Stimulated activated naive CD4-positive, alpha-beta T cell (primary cell): ENCODE measurements at regions not wholly inside any gene's neighbourhood (a gene's known extent, or its start where the extent isn't known, plus 50 kb on each side); places are given as distances from the start of the nearest gene placed in this dataset.

Experiments
- DNase-seq, 6 experiments: peaks; one replicate each; lab custom pipeline; 2025; lab: John Stamatoyannopoulos, UW

- no peak for DNase-seq
Observed at GRCh38 chr10:83252169-83252568, 887.1 kb upstream of the GHITM start.

DNA sequence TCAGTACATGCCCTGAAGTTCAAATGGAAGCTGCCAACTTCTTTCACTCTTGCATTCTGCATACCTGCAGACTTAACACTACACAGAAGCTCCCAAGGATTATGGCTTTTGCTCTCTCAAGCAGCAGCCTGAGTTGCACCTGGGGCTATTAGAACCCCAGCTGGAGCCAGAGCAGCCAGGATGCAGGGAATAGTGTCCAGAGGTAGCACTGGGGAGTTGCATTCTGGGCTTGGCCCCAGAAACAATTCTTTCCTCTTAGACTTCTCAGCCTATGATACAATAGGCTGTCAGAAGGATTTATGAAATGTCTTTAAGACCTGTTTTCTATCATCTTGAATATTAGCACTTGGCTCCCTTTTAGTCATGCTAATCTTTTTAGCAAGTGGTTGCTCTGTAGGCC, 886.7 kb upstream of the GHITM start:
- no peak for DNase-seq

- DNase-seq = no peak
Observed at GRCh38 chr10:83253011-83253671, 886.2 kb upstream of the GHITM start.

DNA sequence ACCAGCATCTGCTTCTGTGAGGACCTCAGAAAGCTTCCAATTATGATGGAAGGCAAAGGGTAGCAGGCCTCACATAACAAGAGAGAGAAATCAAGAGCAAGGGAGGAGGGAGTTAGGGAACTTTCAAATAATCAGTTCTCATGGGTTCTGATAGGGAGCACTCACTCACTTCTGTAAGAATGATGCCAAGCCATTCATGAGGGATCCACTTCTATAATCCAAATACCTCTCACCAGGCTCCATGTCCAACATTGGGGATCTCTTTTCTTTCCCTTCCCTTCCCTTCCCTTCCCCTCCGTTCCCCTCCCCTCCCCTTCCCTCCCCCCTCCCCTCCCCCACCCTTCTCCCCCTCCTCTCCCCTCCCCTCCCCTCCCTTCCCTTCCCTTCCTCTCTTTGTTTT, 884.6 kb upstream of the GHITM start:
- DNase-seq = no peak

DNA sequence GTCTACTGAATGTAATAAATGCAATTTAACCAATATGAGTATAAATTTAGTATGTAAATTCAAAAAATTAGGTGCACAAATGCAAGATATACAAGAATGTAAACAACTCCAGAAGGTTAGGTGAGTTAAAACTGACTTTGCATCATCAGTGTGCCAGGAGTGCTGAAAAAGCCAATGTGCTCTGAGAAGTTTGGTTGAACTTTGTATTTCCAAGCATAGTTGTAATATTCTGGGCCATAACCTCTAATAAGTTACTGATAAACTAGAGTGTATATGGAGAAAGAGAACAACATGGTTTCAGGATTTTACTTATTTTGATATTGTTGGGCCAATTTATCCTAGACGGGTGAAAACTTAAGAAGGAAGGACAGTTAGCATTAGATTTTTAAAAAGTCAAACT, 876.9 kb upstream of the GHITM start:
- no peak for DNase-seq

DNA sequence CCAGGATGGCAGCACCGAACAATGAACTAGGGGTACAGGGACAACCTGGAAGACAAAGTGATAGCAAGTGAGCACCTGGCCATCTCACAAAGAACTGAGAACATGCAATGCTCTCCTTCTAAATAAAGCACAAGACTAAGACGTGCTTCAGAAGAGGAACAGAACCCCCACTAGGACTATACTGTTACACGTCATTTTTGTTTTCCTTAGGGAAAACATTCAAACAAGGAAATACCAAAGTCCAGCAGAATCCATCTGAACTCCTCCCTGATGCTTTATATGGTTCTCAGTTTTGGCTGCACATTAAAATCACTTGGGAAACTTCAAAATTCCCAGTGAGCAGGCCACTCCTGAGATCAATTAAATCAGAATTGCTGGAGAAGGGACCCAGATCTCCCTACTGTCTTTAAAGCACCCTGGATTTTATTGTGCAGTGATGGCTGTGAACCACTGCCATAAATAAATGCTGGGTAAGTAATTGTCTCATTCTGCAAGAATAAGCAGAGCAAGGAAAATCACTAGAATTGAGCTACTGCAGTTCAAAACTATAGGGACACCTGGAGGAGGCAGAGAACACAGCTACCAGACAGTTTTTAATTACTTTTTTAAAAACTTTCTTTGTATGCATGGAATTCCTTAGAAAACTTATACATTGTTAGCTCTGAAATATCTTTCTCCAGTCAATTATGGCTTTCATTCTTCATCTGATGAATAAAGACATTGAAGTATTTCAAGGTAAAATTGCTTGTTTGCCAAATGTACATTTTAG, 866.5 kb upstream of the GHITM start:
- no peak for DNase-seq

DNA sequence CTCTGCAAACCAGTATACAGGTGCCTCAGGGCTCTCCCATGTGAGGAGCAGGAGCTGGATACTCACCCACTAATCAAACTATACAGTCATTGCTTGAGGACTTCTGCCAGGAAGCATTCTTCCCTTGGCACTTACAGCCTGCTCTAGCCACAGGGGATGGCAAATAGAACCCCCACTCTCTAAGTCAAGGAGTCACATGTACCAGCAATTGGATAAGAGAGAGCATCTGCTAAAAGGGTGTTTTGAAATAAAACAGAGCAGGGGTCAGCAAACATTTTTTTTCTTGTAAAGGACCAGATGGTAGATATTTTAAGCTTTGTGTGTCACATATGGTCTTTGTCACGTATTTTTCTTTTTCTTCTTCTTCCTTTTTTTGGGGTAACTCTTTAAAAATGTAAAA, 865.2 kb upstream of the GHITM start:
- DNase-seq = no peak

- no peak for DNase-seq
Observed at GRCh38 chr10:83276971-83277370, 862.3 kb upstream of the GHITM start.

DNA sequence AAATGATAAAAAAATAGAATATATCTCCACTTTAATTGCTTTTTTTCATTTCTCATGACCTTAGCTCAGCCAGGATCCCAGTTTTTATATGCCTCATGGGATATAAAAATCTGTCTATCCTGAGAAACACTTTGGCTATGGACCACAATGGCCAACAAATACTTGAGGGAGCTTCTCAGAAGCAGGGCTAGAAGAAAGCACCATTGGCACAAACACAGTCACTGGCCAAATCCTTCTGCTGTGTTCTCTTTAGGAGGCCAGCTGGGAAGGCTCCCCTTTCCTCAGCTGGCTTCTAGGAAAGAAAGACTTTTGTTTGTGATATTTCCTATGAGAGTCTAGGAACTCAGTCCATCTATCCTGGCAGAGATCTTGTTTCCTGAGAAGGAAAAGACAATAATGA, 856.2 kb upstream of the GHITM start:
- DNase-seq = no peak

GRCh38 chr10:83287374-83287773, 851.9 kb upstream of the GHITM start:
- no peak for DNase-seq

DNA sequence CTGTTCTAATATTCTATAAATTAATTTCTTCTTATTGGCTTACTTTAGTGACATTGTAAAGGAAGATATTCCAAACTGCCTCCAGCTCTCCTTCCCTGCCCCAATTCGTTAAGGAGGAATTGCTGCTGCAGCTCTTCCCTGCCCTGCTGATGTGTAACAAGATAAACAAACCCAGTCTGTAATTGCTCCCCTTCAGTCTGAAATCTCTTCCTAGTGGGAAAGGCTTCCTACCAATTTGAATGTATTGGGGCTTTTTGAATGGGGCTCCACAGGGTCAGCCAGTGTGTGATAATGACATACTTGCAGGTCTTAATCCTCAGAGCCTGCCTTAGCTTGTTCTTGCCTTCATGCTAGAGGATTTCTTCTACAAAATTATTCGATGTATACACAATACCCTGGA, 849.9 kb upstream of the GHITM start:
- DNase-seq = no peak

GRCh38 chr10:83289948-83290347, 849.4 kb upstream of the GHITM start:
- no peak for DNase-seq

DNA sequence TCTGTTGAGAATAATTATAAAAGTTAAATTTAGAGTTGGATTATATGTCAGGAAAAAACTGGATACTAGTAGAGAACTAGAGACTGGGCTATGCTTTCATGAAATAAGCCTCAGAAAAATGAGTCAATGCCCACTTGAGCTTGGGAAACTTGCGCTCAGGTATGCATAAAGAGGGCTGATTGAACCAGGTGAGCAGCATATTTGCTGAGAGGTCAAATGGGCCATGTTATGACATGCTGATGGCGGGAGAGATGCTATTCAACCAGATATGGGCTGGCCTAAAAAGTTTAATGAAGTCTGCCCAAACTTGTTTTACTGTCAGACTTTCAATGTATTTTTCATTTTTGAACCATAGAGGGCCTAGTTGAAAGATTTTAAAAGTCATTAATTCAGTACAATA, 837.6 kb upstream of the GHITM start:
- DNase-seq = no peak

GRCh38 chr10:83302623-83303022, 836.7 kb upstream of the GHITM start:
- no peak for DNase-seq

DNA sequence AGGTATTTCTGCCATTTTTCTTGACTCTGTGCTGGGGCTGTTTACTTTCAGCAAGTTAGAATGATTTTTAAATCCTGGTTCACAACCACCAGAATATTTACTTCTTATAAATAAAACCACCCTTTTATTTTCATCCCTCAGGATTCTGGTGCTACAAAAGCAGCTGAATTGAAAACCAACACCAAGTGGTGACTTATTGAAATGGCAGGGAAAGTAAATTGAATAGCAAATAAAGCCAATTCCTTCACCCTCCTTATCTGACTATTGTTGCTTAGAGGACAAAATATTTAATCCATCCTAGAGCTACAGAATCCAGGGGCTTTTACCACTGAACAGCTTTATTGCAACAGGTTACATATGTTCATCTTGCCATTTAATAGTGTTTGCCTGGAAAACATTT, 828.6 kb upstream of the GHITM start:
- no peak for DNase-seq

DNA sequence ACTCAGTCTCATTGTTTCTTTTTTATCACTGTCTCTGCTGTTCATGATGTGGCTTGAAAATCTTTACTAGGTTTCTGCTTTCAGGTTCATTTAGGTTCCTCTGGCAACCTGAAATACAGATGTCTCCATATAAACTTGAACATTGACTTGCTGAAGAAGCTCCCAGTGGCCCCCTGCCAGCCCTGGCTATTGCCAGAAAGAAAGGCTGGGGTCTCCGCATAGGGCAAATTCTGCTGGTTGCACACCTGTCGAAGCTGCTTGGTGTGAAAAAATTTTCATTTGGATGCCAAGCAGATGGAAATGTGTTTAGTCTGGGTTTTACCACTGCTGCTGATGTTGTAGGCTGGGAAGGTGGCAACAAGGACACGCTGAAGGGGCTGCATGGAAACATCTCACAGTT, 826.7 kb upstream of the GHITM start:
- no peak for DNase-seq

DNA sequence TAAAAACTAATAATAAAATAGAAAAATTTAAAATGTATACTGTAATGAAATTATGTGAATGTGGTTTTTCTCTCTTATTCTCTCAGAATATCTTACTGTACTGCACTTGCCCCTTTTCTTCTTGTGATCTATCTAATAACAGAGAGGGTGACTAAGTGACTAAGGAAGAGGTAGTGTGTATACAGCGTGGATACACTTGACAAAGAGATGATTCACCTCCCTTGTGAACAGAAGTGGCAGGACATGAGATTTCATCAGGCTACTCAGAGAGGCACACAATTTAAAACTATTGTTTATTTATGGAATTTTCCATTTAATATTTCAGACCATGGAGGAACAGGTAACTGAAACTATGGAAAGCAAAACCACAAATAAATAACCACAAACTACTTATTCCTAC, 806.6 kb upstream of the GHITM start:
- no peak for DNase-seq

GRCh38 chr10:83333566-83333965, 805.7 kb upstream of the GHITM start:
- DNase-seq = no peak

DNA sequence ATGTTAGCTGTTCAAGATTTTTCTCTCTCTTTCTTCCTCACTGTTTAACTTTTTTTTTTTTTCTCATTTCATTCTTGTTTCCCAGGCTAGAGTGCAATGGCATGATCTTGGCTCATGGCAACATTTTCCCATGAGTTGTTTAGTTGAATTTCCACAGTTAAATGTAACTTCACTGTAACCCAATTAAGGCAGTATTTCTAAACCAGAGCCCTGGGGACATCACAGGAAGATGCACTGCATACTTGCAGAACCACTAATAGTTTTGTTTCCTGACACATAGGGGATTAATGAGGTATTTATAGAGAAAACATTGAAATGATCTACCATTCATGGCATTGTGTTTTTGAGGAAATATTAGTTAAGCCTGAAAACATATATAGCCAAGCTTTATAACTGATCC, 795.6 kb upstream of the GHITM start:
- DNase-seq = no peak

GRCh38 chr10:83346266-83346910, 792.9 kb upstream of the GHITM start:
- no peak for DNase-seq

GRCh38 chr10:83352588-83352987, 786.7 kb upstream of the GHITM start:
- no peak for DNase-seq

GRCh38 chr10:83354456-83354855, 784.9 kb upstream of the GHITM start:
- DNase-seq = no peak

DNA sequence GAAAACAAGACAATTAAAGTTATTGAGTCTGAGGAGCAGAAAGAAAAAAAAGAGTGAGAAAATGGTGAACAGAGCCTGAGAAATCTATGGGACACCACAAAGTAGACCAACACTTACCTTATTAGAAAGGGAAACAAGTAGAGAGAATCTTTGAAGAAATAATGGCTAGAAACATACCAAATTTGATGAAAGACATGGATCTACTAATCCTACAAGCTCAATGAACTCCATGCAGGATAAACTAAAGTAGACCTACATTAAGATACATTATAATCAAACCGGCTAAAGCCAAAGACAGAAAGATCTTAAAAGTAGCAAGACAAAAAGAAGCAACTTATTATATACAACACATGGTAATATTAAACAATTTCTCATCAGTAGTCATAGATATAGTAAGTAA, 782.3 kb upstream of the GHITM start:
- no peak for DNase-seq
